Endothelial cell of hepatic sinusoid (primary cell): ENCODE measurements at regions not wholly inside any gene's neighbourhood (a gene's known extent, or its start where the extent isn't known, plus 50 kb on each side); places are given as distances from the start of the nearest gene placed in this dataset.

Experiments used
- in situ Hi-C: cut with HindIII; loops from 2 replicates; pipeline ENCODE4 v1.10.0; 2017; ENCODE audit warnings: low sequenced_read_pairs

DNA sequence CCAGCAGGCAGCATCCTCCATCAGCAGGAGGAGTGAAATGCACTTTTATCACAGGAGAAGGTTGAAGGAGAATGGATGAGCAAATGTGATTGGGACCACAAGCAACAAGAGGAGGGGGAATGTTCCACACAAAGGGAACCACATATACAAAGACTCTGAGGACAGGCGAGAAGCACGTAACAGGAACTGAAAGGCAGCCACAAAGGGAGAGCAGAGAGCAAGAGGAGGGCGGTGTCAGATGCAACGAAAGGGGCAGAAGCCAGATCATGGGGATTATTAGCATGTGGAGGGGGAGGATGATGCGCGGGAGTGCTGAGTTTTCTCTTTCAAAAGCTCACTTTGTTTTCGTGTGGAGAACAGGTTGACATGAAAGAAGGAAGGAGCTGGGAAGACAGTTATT lies 241.1 kb downstream of the SPTSSA start:
- in situ Hi-C loops = no loop called here

DNA sequence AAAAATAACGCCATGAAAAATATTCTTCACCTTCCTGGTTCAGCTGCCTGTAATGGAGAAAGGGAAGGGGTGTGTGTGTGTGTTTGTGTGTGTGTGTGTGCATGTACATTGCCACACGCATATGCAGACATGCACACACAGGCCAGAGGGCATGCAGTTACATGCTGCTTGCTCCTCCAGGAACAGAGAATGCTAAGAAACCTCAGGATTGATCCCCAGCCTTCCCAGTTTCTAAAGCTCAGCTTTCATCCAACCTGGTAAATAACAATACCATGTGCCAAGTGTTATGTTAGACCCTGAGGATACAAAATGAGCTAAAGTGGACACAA lies 241.7 kb downstream of the SPTSSA start:
- in situ Hi-C loops = no loop called here

DNA sequence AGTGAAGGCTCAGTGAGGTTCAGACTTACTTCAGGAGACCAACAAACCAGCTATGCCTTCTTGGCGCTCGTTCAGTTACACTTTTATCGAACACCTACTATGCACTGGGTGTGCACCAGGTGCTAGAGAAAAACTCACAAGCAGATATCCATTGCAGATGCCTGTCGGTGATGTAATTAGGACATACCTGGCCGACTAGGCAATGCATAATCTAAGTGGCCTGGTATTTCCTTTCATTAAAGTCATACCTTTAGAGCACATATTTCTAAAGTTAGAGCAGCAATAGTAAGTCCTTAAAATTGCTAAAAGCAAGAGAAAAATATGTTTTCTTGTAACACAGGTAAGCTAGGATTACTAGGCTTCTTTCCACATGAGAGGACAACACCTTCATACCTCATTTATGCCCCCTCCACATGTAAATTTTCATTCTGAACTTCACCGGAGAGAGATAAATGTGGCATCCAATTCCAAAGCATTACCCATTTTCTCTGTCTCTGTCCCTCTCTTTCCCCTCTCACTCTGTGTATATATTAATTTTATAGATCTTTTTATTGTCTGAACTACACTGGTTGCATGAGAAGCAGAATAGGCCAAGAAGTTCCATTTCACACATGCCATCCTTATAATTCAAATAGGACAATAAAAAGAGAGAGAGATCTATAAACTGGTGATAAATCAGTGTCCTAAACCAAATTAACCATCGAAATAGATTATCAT lies 242.2 kb downstream of the SPTSSA start:
- in situ Hi-C loops = no loop called here

DNA sequence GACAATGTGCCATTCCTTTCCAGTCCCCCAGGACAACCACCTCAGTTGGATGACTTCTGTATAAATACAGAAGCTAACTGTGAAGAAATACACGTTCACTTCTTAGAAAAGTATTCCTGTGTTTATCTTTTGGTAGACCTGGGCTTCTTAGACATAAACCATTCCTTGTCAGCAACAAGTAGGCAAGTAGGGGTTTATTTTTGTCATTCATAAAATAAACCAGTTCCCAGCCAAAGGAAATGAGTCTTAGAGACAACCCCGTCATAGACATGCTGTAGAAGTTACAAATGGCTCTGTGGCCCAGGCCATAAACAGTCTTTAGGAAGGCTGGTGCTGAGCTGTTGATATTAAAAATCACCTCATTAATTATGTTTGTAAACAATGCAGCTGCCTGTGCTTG lies 243.2 kb downstream of the SPTSSA start:
- in situ Hi-C loops = no loop called here

- in situ Hi-C loops = loop anchor here (5.0 kb wide), 1 partner anchor 53 kb away; no protein-coding TSS in a partner anchor
Measured at GRCh38 chr14:34214961-34215360, 247.1 kb downstream of the SPTSSA start.

- in situ Hi-C loops = loop anchor here (5.0 kb wide), 1 partner anchor 51 kb away; no protein-coding TSS in a partner anchor
Measured at GRCh38 chr14:34213332-34213731, 248.7 kb downstream of the SPTSSA start.

- in situ Hi-C loops = loop anchor here (5.0 kb wide), 1 partner anchor 50 kb away; no protein-coding TSS in a partner anchor
Measured at GRCh38 chr14:34212172-34212929, 249.7 kb downstream of the SPTSSA start.

DNA sequence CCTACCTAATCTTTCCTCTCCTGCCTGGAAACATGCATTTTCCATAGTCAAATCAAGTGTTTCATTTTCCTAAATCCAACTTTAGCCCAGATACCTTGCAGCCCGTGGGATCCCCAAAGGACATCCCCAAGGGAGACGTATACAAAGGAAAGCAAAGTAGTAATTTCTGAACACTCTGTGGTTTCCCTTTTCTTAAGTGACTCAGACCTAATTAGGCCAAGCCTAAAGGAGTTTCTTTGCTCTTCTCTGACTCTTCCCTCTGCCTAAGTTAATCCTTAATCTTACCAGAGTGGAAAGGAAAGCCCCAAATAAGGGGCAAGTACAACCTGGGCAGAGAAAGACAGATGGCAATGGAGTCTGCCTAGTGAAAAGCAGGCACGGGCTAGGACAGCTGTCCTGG lies 250.3 kb downstream of the SPTSSA start:
- in situ Hi-C loops = loop anchor here (5.0 kb wide), 1 partner anchor 49 kb away; no protein-coding TSS in a partner anchor

GRCh38 chr14:34208532-34208931 lies 253.5 kb downstream of the SPTSSA start:
- in situ Hi-C loops = no loop called here

GRCh38 chr14:34205799-34206198 lies 254.9 kb upstream of the EGLN3 start:
- in situ Hi-C loops = no loop called here

GRCh38 chr14:34204774-34205173 lies 253.9 kb upstream of the EGLN3 start:
- in situ Hi-C loops = no loop called here

GRCh38 chr14:34203251-34203722 lies 252.4 kb upstream of the EGLN3 start:
- in situ Hi-C loops = no loop called here

DNA sequence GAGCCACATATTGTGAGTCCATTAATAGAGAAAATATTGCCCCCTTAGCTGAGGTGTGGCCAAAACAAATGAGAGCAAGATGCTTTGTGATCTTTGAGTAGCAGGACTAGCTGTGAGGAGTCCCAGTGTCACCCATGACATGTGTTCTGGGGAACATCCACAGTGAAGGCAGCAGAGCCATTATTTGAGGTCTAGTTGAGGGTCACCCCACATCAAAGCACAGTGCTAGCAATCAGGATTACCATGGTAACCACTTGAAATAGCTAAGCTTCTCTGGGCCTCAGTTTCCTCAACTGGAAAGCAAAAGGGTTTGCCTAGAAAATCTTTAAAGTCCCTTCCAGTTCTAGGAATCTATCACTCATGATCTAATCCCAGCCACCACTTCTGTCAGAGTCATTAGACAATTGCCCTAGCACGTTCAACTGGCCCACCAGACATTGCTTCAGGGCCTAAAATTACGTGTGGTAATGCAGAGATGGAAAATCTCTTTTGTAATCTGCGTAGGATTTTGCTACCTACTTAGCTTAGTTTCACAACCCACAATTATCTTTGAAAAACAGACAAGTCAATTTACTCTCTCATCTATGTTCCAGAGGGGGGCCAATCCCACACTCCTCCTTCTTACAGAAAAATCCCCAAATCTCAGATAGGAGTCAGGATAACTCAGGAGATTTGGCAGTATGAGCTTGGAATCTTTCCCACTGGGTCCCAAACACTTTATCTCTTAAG lies 251.2 kb upstream of the EGLN3 start:
- in situ Hi-C loops = no loop called here

DNA sequence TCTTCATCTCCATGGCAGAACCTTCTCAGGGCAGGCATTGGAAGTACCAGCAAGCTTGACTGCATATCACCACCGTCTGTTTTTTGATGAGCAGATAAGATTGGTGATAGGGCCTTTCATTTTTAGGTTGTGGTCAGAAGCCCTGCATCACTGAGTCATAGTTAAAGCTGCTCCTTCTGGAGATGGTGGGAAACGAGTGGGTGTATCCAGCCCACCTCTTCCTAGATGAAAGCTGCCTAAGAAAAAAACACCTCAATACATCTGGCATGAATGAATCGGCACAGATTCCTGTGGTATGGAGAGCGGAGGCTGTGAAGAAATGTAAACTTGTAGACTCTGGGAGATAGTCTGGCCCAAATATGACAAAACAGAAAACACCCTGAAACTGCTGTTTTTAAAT lies 248.7 kb upstream of the EGLN3 start:
- in situ Hi-C loops = no loop called here

DNA sequence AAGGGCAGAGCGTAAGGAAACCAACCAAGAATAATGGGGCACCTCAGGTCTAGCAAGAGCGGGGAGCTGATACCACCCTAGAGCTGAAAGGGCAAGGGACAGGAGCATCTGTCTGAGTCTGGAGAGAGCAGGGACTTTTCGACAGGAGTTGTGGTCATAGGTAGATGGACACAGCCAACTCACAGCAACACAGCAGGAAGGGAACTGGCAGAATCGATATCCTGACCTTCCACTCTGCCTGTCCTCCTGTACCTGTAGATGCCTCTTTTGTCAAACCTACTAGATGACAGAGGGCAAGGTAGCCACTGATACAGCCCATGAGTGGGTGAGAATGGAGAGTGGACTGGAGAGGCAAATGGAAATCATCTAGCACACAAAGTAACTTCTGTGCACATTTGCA lies 247.2 kb upstream of the EGLN3 start:
- in situ Hi-C loops = no loop called here

GRCh38 chr14:34195964-34196363 lies 245.1 kb upstream of the EGLN3 start:
- in situ Hi-C loops = no loop called here

- in situ Hi-C loops = no loop called here
Measured at GRCh38 chr14:34190717-34191116, 239.8 kb upstream of the EGLN3 start.

DNA sequence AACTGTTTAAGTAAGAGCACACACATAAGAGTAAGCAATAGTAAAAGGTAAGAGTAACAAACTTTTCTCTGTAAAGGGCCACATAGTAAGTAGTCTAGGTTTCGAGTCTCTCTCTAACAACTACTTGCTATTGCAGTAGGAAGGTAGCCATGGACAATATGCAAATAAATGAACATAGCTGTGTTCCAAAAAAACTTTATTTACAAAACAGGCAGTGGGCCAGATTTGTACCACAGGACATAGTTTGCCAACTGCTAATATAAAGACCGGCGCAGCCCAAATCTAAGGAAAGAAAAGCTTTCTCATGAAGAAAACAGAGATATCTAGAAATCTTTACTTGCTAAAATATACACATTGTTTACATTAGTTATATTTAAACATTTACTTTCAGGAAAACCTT lies 239.0 kb upstream of the EGLN3 start:
- in situ Hi-C loops = no loop called here

DNA sequence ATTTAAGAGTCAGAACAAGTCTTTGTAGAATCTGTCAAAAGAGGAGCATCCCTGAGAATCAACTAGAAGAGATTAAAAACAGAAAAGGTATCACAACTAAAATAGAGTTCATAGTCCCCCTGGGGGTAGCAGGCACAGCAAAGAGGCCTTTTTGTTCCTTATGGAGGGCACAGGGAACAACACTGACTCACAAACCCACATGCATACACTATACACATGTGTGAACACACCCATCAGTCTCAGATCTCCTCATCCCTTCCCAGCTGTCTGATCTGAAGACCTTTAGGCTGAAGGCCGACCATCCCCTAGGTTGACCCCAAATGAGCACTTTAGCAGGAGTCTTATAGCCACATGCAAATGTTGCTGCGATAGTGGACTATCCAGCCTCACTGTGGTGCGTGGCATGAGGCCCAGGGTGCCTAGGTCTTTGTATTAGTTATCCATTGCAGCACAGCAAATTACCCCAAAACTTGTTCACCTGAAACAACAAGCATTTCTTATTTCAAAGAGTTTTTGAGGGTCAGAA lies 236.7 kb upstream of the EGLN3 start:
- in situ Hi-C loops = no loop called here

GRCh38 chr14:34187061-34187460 lies 236.2 kb upstream of the EGLN3 start:
- in situ Hi-C loops = no loop called here

DNA sequence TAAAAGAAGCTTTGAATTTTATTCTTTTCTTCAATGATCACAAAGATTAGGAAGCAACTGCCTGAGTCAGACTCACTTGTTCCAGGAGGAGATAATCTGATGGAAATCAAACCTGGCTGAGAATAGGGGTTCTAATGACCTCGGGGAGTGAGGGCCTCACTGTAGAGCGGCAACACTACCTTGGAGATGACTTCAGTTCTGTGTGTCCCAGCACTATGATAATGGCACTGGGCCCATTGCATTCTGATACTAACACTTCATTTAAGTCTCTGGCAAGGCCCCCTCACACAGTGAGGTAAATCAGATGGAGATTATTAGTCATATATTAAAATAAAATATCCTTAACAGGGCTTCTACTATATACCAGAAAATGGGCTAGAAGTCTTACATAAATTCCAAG lies 233.3 kb upstream of the EGLN3 start:
- in situ Hi-C loops = no loop called here
